ENCODE measurements at regions not wholly inside any gene's neighbourhood (a gene's known extent, or its start where the extent isn't known, plus 50 kb on each side); places are given as distances from the start of the nearest gene placed in this dataset.
A peak's percentile ranks its signal among the peaks of the same experiment; 100 is the strongest.

DNA sequence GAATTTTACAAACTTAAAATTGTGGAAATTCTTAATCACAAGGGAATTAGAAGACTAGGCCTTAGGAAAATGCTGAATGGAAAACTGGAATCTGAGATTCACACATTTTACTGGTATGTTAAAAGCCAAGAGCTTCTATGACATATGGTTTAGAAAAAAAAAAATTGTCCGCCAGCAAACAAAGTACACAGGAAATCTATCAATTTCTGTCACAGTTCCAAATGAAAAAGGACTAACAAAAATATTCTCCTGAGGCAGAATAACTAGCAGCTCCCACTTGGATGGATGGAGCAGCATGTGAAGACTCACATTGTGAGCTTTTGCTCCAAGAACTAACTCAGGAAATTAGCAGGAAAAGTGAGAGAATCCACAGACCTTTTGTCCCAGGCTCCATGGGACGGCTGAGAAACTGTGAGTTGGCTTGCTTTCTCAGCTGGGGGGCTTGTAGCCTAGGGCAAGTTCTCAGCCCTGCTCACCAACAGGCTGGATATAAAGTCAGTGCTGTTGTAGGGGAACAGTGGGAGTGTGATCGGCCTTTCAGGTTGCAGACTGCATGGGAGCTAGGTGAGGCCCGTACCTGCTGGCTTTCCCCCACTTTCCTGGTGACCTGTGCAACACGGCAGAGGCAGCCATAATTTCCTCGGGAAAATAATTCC is 731.1 kb upstream of the SGO1 start:
- no peak for DNase-seq (ENCODE audit: low read depth in 2 of 2)
- TF ChIP-seq, protein P1, sequence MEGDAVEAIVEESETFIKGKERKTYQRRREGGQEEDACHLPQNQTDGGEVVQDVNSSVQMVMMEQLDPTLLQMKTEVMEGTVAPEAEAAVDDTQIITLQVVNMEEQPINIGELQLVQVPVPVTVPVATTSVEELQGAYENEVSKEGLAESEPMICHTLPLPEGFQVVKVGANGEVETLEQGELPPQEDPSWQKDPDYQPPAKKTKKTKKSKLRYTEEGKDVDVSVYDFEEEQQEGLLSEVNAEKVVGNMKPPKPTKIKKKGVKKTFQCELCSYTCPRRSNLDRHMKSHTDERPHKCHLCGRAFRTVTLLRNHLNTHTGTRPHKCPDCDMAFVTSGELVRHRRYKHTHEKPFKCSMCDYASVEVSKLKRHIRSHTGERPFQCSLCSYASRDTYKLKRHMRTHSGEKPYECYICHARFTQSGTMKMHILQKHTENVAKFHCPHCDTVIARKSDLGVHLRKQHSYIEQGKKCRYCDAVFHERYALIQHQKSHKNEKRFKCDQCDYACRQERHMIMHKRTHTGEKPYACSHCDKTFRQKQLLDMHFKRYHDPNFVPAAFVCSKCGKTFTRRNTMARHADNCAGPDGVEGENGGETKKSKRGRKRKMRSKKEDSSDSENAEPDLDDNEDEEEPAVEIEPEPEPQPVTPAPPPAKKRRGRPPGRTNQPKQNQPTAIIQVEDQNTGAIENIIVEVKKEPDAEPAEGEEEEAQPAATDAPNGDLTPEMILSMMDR (IDR thresholded peaks at IDR 0.05; ENCODE audit: low read depth, low read length): no peak

DNA sequence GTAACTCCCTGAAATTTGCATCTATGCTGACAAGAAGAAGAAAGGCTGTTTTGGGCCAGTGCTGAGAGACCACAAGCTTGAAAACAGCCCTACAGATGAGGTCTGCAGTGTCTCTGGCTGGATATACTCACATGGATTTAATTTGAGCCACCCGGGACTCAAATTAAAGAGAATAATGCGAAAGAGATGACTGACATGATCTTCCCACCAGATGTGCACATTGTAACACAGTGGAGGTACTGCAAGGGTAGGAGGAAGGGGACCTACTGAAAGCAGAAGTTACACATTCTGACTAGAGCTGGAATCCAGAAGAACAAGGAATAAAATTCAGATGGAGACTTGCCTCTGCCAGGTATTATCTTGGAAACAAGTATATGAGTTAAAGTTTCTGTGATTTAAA is 728.3 kb upstream of the SGO1 start:
- no peak for DNase-seq (ENCODE audit: low read depth in 2 of 2)
- no peak overlapping the region for H3K4me3 ChIP-seq (replicated peaks in 1 of 2; ENCODE audit: low read depth in 2 of 2, low read length in 2 of 2)
- TF ChIP-seq, protein P1 (IDR thresholded peaks at IDR 0.05; ENCODE audit: low read depth, low read length): no peak

More for the DNA sequence above, 731.1 kb upstream of the SGO1 start:
- no peak overlapping the region for H3K4me3 ChIP-seq (replicated peaks in 1 of 2; ENCODE audit: low read depth in 2 of 2, low read length in 2 of 2)

DNA sequence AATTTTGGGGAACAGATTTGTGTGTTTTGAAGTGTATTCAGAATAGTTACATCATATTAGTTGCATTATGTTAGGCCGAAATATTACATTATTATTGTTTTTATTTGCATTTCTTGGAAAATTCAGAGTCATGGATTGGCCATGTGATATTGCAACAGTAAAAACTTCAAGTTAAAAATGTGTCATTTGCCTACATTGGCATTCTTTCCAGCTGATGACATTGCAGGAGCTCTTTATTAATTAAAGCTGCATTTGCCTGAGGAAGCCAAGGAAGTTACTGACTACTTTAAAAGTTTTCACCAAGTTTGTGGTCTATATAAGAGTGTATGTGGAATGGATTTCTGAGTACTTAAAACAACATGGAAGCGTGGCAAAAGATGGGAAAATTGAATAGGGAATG is 726.4 kb upstream of the SGO1 start:
- TF ChIP-seq, protein P1 (IDR thresholded peaks at IDR 0.05; ENCODE audit: low read depth, low read length): no peak
- DNase-seq (ENCODE audit: low read depth in 2 of 2): no peak
- no peak overlapping the region for H3K4me3 ChIP-seq (replicated peaks in 1 of 2; ENCODE audit: low read depth in 2 of 2, low read length in 2 of 2)

DNA sequence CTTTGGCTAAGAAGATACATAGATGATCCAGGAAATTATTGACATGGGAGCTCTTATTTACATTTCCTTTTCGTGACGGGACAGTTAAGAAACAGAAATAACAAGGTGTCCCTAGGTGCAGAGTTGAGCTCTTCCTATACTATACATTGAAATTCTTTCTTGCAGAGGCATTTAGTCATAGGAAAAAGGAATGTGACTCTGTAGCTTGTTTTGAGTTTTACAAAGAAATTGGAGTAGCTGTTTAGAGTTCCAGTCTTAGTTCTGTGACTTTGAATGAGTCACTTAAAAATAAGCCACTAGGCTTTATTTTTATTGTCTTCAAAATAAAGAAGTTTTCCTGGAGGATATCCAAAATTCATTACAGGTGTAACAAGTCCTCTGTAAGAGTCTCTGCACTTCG is 723.5 kb upstream of the SGO1 start:
- DNase-seq (ENCODE audit: low read depth in 2 of 2): no peak
- no peak overlapping the region for H3K4me3 ChIP-seq (replicated peaks in 1 of 2; ENCODE audit: low read depth in 2 of 2, low read length in 2 of 2)
- TF ChIP-seq, protein P1 (IDR thresholded peaks at IDR 0.05; ENCODE audit: low read depth, low read length): no peak

DNA sequence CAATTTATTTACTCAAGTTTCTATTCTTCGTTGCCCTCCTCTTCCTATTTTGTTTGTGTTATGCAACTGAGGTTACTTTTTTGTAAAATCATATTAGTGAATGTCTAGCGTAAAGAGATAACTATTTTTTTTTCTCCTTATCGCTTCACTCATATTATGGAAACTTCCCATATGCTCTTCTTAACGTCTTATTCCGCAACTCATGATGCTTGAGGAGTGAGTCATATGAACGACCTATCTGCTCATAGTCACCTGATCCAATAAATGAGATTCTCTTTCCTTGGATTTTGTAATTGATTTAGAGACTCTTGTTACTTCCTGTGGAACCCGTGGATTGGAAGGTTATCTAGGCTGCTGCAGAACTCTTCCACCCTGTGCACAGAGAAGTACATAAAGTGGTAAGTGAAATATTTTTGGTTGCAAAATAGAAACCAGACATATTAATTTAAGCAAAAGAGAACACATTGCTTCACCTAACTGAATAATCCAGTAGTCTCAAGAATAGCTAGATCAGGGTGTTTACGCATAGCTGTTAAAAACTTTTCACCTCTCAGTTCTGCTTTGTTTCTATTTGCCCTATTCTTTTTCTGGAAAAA is 719.3 kb upstream of the SGO1 start:
- TF ChIP-seq, protein P1 (IDR thresholded peaks at IDR 0.05; ENCODE audit: low read depth, low read length): no peak
- no peak overlapping the region for H3K4me3 ChIP-seq (replicated peaks in 1 of 2; ENCODE audit: low read depth in 2 of 2, low read length in 2 of 2)
- DNase-seq (ENCODE audit: low read depth in 2 of 2): peak; percentile 3 to 5

DNA sequence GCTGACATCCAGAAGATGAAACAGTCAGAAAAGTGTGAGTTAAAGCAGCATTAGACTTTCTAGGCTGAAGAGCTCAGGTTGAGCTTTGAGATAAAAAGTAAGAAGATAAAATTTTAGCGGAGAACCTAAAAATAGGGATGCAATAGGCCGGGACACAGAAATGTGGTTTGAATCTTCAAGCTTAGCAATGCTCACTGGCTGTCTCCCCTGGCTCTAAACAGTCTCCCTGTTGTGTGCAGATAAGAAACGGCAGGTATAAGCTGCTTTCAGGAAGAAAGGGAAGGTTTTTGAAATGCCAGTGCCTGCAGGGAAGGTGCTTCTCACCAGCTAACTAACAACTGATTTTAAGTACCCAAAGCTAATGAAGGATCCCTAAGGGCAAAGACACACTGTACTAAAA is 718.7 kb upstream of the SGO1 start:
- TF ChIP-seq, protein P1 (IDR thresholded peaks at IDR 0.05; ENCODE audit: low read depth, low read length): no peak
- DNase-seq (ENCODE audit: low read depth in 2 of 2): no peak
- H3K4me3 ChIP-seq (replicated peaks in 1 of 2; ENCODE audit: low read depth in 2 of 2, low read length in 2 of 2): no peak overlapping the region

Measured in cardiac fibroblast (primary cell).